Astrocyte (in vitro differentiated cells and primary cell): ENCODE measurements at regions not wholly inside any gene's neighbourhood (a gene's known extent, or its start where the extent isn't known, plus 50 kb on each side); places are given as distances from the start of the nearest gene placed in this dataset.

Experiments
- DNase-seq: peaks from one replicate; pipeline ENCODE4 v3.0.0-alpha.2; 2010; ENCODE audit warnings: low read depth
- FAIRE-seq: peaks from 2 replicates; lab custom pipeline; 2011; peaks lifted over from hg19 to GRCh38; lab: Jason Lieb, UNC
- H2AFZ ChIP-seq: 2 replicates; pipeline ENCODE4 v1.6.0; 2012; ENCODE audit warnings: low read depth, low read length, inconsistent platforms
- H3K27ac ChIP-seq: 2 replicates; pipeline ENCODE4 v1.5.1; 2011; ENCODE audit warnings: low read depth, low read length, inconsistent platforms
- H3K27me3 ChIP-seq: 2 replicates; pipeline ENCODE4 v1.6.0; 2011; ENCODE audit warnings: low read length, inconsistent platforms; ENCODE audit not compliant: insufficient read depth
- H3K36me3 ChIP-seq: 2 replicates; pipeline ENCODE4 v1.5.1; 2011; ENCODE audit warnings: low read length, inconsistent platforms; ENCODE audit not compliant: insufficient read depth
- H3K4me1 ChIP-seq: 2 replicates; pipeline ENCODE4 v1.5.1; 2011; ENCODE audit warnings: low read length, inconsistent platforms; ENCODE audit not compliant: insufficient read depth
- H3K4me2 ChIP-seq: 2 replicates; pipeline ENCODE4 v1.6.0; 2012; ENCODE audit warnings: low read length, inconsistent platforms
- H3K4me3 ChIP-seq: 2 replicates; pipeline ENCODE4 v1.5.1; 2011; ENCODE audit warnings: low read depth, mild to moderate bottlenecking, low read length, inconsistent platforms; ENCODE audit not compliant: insufficient read depth
- H3K79me2 ChIP-seq: 2 replicates; pipeline ENCODE4 v1.6.0; 2012; ENCODE audit warnings: mild to moderate bottlenecking, low read length, inconsistent platforms; ENCODE audit not compliant: insufficient read depth
- H3K9ac ChIP-seq: 2 replicates; pipeline ENCODE4 v1.6.0; 2012; ENCODE audit warnings: mild to moderate bottlenecking, low read length, inconsistent platforms
- H3K9me3 ChIP-seq: 2 replicates; pipeline ENCODE4 v1.5.1; 2012; ENCODE audit warnings: low read depth, mild to moderate bottlenecking, low read length, inconsistent platforms; ENCODE audit not compliant: insufficient read depth
- H4K20me1 ChIP-seq: 2 replicates; pipeline ENCODE4 v1.6.0; 2012; ENCODE audit warnings: low read length, inconsistent platforms; ENCODE audit not compliant: insufficient read depth
- H3K27ac Mint-ChIP-seq: one replicate; pipeline ENCODE4 v1.8.0; 2021; ENCODE audit warnings: mild to moderate bottlenecking, mixed read lengths; ENCODE audit not compliant: unreplicated experiment
- H3K27me3 Mint-ChIP-seq: one replicate; pipeline ENCODE4 v1.8.0; 2021; ENCODE audit warnings: low read depth, mixed read lengths; ENCODE audit not compliant: unreplicated experiment
- H3K36me3 Mint-ChIP-seq: one replicate; pipeline ENCODE4 v1.8.0; 2021; ENCODE audit warnings: low read depth, mixed read lengths; ENCODE audit not compliant: unreplicated experiment
- H3K4me1 Mint-ChIP-seq: one replicate; pipeline ENCODE4 v1.8.0; 2021; ENCODE audit warnings: low read depth, mixed read lengths; ENCODE audit not compliant: unreplicated experiment
- H3K4me3 Mint-ChIP-seq: one replicate; pipeline ENCODE4 v1.8.0; 2021; ENCODE audit warnings: mild to moderate bottlenecking, moderate library complexity, mixed read lengths; ENCODE audit not compliant: unreplicated experiment
- H3K9me3 Mint-ChIP-seq: one replicate; pipeline ENCODE4 v1.8.0; 2021; ENCODE audit warnings: mild to moderate bottlenecking, mixed read lengths; ENCODE audit not compliant: unreplicated experiment
- EZH2 ChIP-seq: IDR thresholded peaks from 2 replicates; pipeline ENCODE4 v1.6.1; 2012; ENCODE audit warnings: mild to moderate bottlenecking, low read length, inconsistent platforms; ENCODE audit not compliant: insufficient read depth
- TF ChIP-seq, protein P1 (sequence below): IDR thresholded peaks from 2 replicates; pipeline ENCODE4 v1.5.1; 2011; ENCODE audit warnings: low read depth, mild to moderate bottlenecking, inconsistent platforms, low read length, moderate library complexity; ENCODE audit not compliant: insufficient read depth

DNA sequence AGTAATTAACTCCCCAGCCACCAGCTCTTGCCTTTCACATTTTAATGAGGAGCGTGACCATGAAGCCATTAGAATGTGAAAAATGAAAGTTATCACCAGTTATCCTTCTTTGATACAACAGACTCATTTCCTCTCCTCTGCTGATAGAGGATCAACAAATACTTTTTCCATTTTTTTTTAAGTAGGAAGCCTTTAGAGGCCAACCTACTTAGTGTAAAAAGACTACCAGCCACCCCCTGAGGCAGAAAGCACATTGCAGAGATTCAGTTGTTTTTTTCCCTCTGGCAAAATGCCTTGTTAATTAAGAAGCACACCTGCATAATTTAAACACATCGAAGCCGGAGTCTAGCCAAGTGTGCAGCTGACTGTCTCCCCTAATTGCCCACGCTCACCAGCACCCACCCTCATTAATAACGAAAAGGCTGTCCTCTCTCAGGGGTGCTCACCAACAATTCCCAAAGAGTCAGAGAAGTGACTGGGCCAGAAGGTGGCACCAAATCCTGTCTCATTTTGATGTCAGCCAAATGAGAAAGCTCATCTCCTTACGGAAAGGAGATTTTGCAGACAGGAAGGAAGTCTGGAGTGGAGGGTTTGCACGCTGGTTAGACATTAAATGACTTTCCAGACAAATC, 60.9 kb upstream of the MC3R start:
- H3K4me1 ChIP-seq: no peaks in the 10 kb centered on the region
- no peaks in the 10 kb centered on the region for H4K20me1 ChIP-seq
- no peak overlapping the region for H3K27ac ChIP-seq
- Mint-ChIP-seq H3K4me1 (no peaks in the 10 kb centered on the region), H3K27me3 (no peaks in the 10 kb centered on the region), H3K4me3 (no peak overlapping the region), H3K9me3 (peaks cover 15% of the 10 kb centered on the region), H3K36me3 (no peaks in the 10 kb centered on the region), H3K27ac (no peak overlapping the region)
- no peaks in the 10 kb centered on the region for H3K79me2 ChIP-seq
- H3K4me3 ChIP-seq: no peak overlapping the region
- no peaks in the 10 kb centered on the region for H3K27me3 ChIP-seq
- no peak overlapping the region for H3K9ac ChIP-seq
- FAIRE-seq (no peak), DNase-seq (no peak)
- no peak overlapping the region for H3K4me2 ChIP-seq
- no peaks in the 10 kb centered on the region for H3K36me3 ChIP-seq
- TF ChIP-seq, protein P1, sequence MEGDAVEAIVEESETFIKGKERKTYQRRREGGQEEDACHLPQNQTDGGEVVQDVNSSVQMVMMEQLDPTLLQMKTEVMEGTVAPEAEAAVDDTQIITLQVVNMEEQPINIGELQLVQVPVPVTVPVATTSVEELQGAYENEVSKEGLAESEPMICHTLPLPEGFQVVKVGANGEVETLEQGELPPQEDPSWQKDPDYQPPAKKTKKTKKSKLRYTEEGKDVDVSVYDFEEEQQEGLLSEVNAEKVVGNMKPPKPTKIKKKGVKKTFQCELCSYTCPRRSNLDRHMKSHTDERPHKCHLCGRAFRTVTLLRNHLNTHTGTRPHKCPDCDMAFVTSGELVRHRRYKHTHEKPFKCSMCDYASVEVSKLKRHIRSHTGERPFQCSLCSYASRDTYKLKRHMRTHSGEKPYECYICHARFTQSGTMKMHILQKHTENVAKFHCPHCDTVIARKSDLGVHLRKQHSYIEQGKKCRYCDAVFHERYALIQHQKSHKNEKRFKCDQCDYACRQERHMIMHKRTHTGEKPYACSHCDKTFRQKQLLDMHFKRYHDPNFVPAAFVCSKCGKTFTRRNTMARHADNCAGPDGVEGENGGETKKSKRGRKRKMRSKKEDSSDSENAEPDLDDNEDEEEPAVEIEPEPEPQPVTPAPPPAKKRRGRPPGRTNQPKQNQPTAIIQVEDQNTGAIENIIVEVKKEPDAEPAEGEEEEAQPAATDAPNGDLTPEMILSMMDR: no peak
- TF ChIP-seq EZH2: no peak
- H2AFZ ChIP-seq: no peak overlapping the region
- peaks cover 3% of the 10 kb centered on the region for H3K9me3 ChIP-seq

- peaks cover 9% of the 10 kb centered on the region for H3K9me3 Mint-ChIP-seq
These were observed 54.5 kb upstream of the MC3R start for GRCh38 chr20:56194042-56194441.

DNA sequence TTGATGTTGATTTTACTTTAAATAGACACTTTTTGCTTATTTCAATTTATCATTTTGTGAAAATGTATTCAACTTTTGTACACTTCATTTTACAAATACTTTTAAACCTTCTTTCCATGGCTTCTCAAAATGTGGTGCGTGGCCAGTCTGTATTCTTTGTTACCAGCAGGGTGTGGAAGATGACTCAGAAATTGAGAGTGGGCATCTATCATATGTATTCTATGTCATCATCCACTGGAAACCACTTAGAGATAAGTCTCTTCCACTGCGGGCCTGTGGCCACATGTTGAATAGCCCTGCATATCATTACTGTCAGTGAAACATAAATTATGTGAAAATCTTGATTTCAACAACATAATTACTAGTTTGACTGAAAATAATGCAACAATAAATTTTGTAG, 52.6 kb upstream of the MC3R start:
- Mint-ChIP-seq H3K36me3 (no peaks in the 10 kb centered on the region), H3K4me1 (no peaks in the 10 kb centered on the region), H3K27ac (no peak overlapping the region), H3K9me3 (peaks cover 14% of the 10 kb centered on the region), H3K27me3 (no peaks in the 10 kb centered on the region), H3K4me3 (no peak overlapping the region)
- Histone ChIP-seq H3K27ac (no peak overlapping the region), H3K36me3 (no peaks in the 10 kb centered on the region), H3K79me2 (no peaks in the 10 kb centered on the region), H3K9me3 (peaks cover 11% of the 10 kb centered on the region), H3K9ac (no peak overlapping the region), H2AFZ (no peak overlapping the region), H3K27me3 (no peaks in the 10 kb centered on the region), H4K20me1 (no peaks in the 10 kb centered on the region), H3K4me3 (no peak overlapping the region), H3K4me2 (no peak overlapping the region), H3K4me1 (no peaks in the 10 kb centered on the region)
- FAIRE-seq: no peak
- no peak for DNase-seq
- TF ChIP-seq EZH2: no peak
- TF ChIP-seq, protein P1: no peak

More at GRCh38 chr20:56194042-56194441, 54.5 kb upstream of the MC3R start:
- Histone ChIP-seq H3K9me3 (no peaks in the 10 kb centered on the region), H3K79me2 (no peaks in the 10 kb centered on the region), H3K27ac (no peak overlapping the region), H3K4me2 (no peak overlapping the region), H3K27me3 (no peaks in the 10 kb centered on the region), H3K9ac (no peak overlapping the region), H2AFZ (no peak overlapping the region), H3K4me1 (no peaks in the 10 kb centered on the region), H4K20me1 (no peaks in the 10 kb centered on the region), H3K36me3 (no peaks in the 10 kb centered on the region), H3K4me3 (no peak overlapping the region)
- Mint-ChIP-seq H3K4me1 (no peaks in the 10 kb centered on the region), H3K4me3 (no peak overlapping the region), H3K36me3 (no peaks in the 10 kb centered on the region), H3K27ac (no peak overlapping the region), H3K27me3 (no peaks in the 10 kb centered on the region)
- no peak for FAIRE-seq
- TF ChIP-seq, protein P1: no peak
- no peak for TF ChIP-seq EZH2
- DNase-seq: no peak
